Smooth muscle cell (in vitro differentiated cells): ENCODE measurements at regions not wholly inside any gene's neighbourhood (a gene's known extent, or its start where the extent isn't known, plus 50 kb on each side); places are given as distances from the start of the nearest gene placed in this dataset.

Experiments
- DNase-seq: peaks from one replicate; lab custom pipeline; 2025; ENCODE audit not compliant: unreplicated experiment; lab: John Stamatoyannopoulos, UW
- H2AFZ ChIP-seq: fragments of 200-600 bp; sonication (generic); 2 replicates; pipeline ENCODE4 v1.6.0; 2016; ENCODE audit warnings: antibody characterized with exemption, low read depth, mild to moderate bottlenecking
- H3F3A ChIP-seq: fragments of 200-600 bp; sonication (generic); 2 replicates; pipeline ENCODE4 v1.6.0; 2017; ENCODE audit warnings: antibody characterized with exemption, low read depth
- H3K27ac ChIP-seq: fragments of 200-600 bp; sonication (generic); 2 replicates; pipeline ENCODE4 v1.5.1; 2016; ENCODE audit warnings: low read depth, mild to moderate bottlenecking
- H3K27me3 ChIP-seq: fragments of 200-600 bp; sonication (generic); 2 replicates; pipeline ENCODE4 v1.6.1; 2016; ENCODE audit warnings: low read depth, mild to moderate bottlenecking
- H3K36me3 ChIP-seq: fragments of 200-600 bp; sonication (generic); 2 replicates; pipeline ENCODE4 v1.5.1; 2016; ENCODE audit warnings: low read depth
- H3K4me1 ChIP-seq: fragments of 200-600 bp; sonication (generic); 2 replicates; pipeline ENCODE4 v1.5.1; 2016; ENCODE audit warnings: low read depth
- H3K4me2 ChIP-seq: fragments of 200-600 bp; sonication (generic); 2 replicates; pipeline ENCODE4 v1.6.0; 2016; ENCODE audit warnings: mild to moderate bottlenecking
- H3K4me3 ChIP-seq: fragments of 200-600 bp; sonication (generic); 2 replicates; pipeline ENCODE4 v1.5.1; 2016; ENCODE audit warnings: mild to moderate bottlenecking
- H3K79me2 ChIP-seq: fragments of 200-600 bp; sonication (generic); 2 replicates; pipeline ENCODE4 v1.6.0; 2016; ENCODE audit warnings: low read depth, mild to moderate bottlenecking
- H3K9ac ChIP-seq: fragments of 200-600 bp; sonication (generic); 2 replicates; pipeline ENCODE4 v1.6.0; 2016; ENCODE audit warnings: low read depth
- H3K9me3 ChIP-seq: fragments of 200-600 bp; sonication (generic); replicated peaks from 2 replicates; pipeline ENCODE4 v1.5.1; 2016; ENCODE audit warnings: low read depth
- H4K20me1 ChIP-seq: fragments of 200-600 bp; sonication (generic); 2 replicates; pipeline ENCODE4 v1.6.0; 2016; ENCODE audit warnings: low read depth
- CTCF ChIP-seq: fragments of 200-600 bp; sonication (generic); IDR thresholded peaks from 2 replicates; pipeline ENCODE4 v1.5.1; 2017; ENCODE audit warnings: borderline replicate concordance, mild to moderate bottlenecking, antibody characterized with exemption; ENCODE audit not compliant: insufficient read depth, poor library complexity, severe bottlenecking
- WGBS: methylation state at CpG from one replicate; pipeline ENCODE4 v1.1.7; 2016; ENCODE audit warnings: low lambda C conversion rate; 5-methylcytosine and 5-hydroxymethylcytosine counted together

GRCh38 chr5:12655675-12656074 lies 751.4 kb upstream of the CTNND2 start:
- Histone ChIP-seq H3K4me3 (no peak overlapping the region), H3F3A (no peaks in the 10 kb centered on the region), H3K4me2 (no peak overlapping the region), H3K36me3 (no peaks in the 10 kb centered on the region), H3K9me3 (no peaks in the 10 kb centered on the region), H3K27me3 (no peaks in the 10 kb centered on the region), H3K4me1 (no peaks in the 10 kb centered on the region), H4K20me1 (no peaks in the 10 kb centered on the region), H3K9ac (no peak overlapping the region), H3K27ac (no peak overlapping the region), H3K79me2 (no peaks in the 10 kb centered on the region), H2AFZ (no peak overlapping the region)
- no peak for TF ChIP-seq CTCF
- WGBS, result 85% methylated on average over 3 of the region's 3 CpGs
- no peak for DNase-seq

- no peak overlapping the region for H3K27ac ChIP-seq
- no peak for DNase-seq
- no peak for TF ChIP-seq CTCF
- no peaks in the 10 kb centered on the region for H3K4me1 ChIP-seq
- H3K4me3 ChIP-seq, result no peak overlapping the region
- no peaks in the 10 kb centered on the region for H3K36me3 ChIP-seq
- H4K20me1 ChIP-seq, result no peaks in the 10 kb centered on the region
- no peaks in the 10 kb centered on the region for H3K79me2 ChIP-seq
- H3K27me3 ChIP-seq, result no peaks in the 10 kb centered on the region
- H3F3A ChIP-seq, result no peaks in the 10 kb centered on the region
- no peak overlapping the region for H3K9ac ChIP-seq
- no peak overlapping the region for H3K4me2 ChIP-seq
- no peaks in the 10 kb centered on the region for H3K9me3 ChIP-seq
- no peak overlapping the region for H2AFZ ChIP-seq
- 93% methylated on average over 4 of the region's 4 CpGs for WGBS
These were observed 748.0 kb upstream of the CTNND2 start for GRCh38 chr5:12652201-12652600.

- no peaks in the 10 kb centered on the region for H3F3A ChIP-seq
- TF ChIP-seq CTCF, result no peak
These were observed 744.3 kb upstream of the CTNND2 start for GRCh38 chr5:12648558-12648957.

GRCh38 chr5:12647613-12648012 lies 743.4 kb upstream of the CTNND2 start:
- DNase-seq, result no peak
- no peaks in the 10 kb centered on the region for H3F3A ChIP-seq
- no peaks in the 10 kb centered on the region for H3K79me2 ChIP-seq
- no peak overlapping the region for H2AFZ ChIP-seq
- no peak overlapping the region for H3K4me3 ChIP-seq
- no peak overlapping the region for H3K4me2 ChIP-seq
- WGBS, result 90% methylated on average over 4 of the region's 4 CpGs
- TF ChIP-seq CTCF, result no peak
- no peaks in the 10 kb centered on the region for H3K27me3 ChIP-seq
- H3K36me3 ChIP-seq, result no peaks in the 10 kb centered on the region
- H4K20me1 ChIP-seq, result no peaks in the 10 kb centered on the region
- H3K4me1 ChIP-seq, result no peaks in the 10 kb centered on the region
- no peaks in the 10 kb centered on the region for H3K9me3 ChIP-seq
- no peak overlapping the region for H3K9ac ChIP-seq
- no peak overlapping the region for H3K27ac ChIP-seq

More at GRCh38 chr5:12648558-12648957, 744.3 kb upstream of the CTNND2 start:
- no peak overlapping the region for H3K27ac ChIP-seq
- no peaks in the 10 kb centered on the region for H3K36me3 ChIP-seq
- no peak overlapping the region for H2AFZ ChIP-seq
- H4K20me1 ChIP-seq, result no peaks in the 10 kb centered on the region
- no peaks in the 10 kb centered on the region for H3K79me2 ChIP-seq
- WGBS, result 91% methylated on average over 1 of the region's 1 CpG
- H3K27me3 ChIP-seq, result no peaks in the 10 kb centered on the region
- H3K9me3 ChIP-seq, result no peaks in the 10 kb centered on the region
- no peak overlapping the region for H3K9ac ChIP-seq
- no peak overlapping the region for H3K4me3 ChIP-seq
- DNase-seq, result no peak
- no peak overlapping the region for H3K4me2 ChIP-seq
- H3K4me1 ChIP-seq, result no peaks in the 10 kb centered on the region
